ENCODE measurements at regions not wholly inside any gene's neighbourhood (a gene's known extent, or its start where the extent isn't known, plus 50 kb on each side); places are given as distances from the start of the nearest gene placed in this dataset.

GRCh38 chr15:47493357-47494247 lies 223.7 kb upstream of the SEMA6D start:
- no peak for TF ChIP-seq EZH2 (IDR thresholded peaks at IDR 0.05; ENCODE audit: borderline replicate concordance, low read length)
- no peak for TF ChIP-seq CTCF (conservative IDR thresholded peaks at IDR 0.05 in 1 of 2, IDR thresholded peaks at IDR 0.05 in 1 of 2; ENCODE audit: extremely low read depth in 1 of 2, insufficient read depth in 1 of 2, low read depth in 1 of 2, low read length in 2 of 2)
